Stimulated activated CD4-positive, alpha-beta T cell treated with anti-CD3 and anti-CD28 coated beads, Interleukin-15, amount 100 ng/mL, for 24 hours (primary cell): ENCODE measurements at regions not wholly inside any gene's neighbourhood (a gene's known extent, or its start where the extent isn't known, plus 50 kb on each side); places are given as distances from the start of the nearest gene placed in this dataset.

Experiments
- DNase-seq: peaks from one replicate; pipeline ENCODE4 v3.0.0-alpha.2; 2020

- no peak for DNase-seq
Observed at GRCh38 chr12:92489781-92490180, 213.0 kb upstream of the PLEKHG7 start.

- DNase-seq, result no peak
Observed at GRCh38 chr12:92488735-92489134, 214.1 kb upstream of the PLEKHG7 start.

- no peak for DNase-seq
Observed at GRCh38 chr12:92487138-92487485, 215.7 kb upstream of the PLEKHG7 start.

- no peak for DNase-seq
Observed at GRCh38 chr12:92486443-92487137, 216.2 kb upstream of the PLEKHG7 start.

GRCh38 chr12:92485351-92486348 is 217.1 kb upstream of the PLEKHG7 start:
- no peak for DNase-seq

- no peak for DNase-seq
Observed at GRCh38 chr12:92482599-92482998, 220.2 kb upstream of the PLEKHG7 start.

GRCh38 chr12:92481066-92481465 is 221.7 kb upstream of the PLEKHG7 start:
- no peak for DNase-seq

- no peak for DNase-seq
Observed at GRCh38 chr12:92478692-92479091, 224.1 kb upstream of the PLEKHG7 start.

GRCh38 chr12:92476844-92477243 is 225.9 kb upstream of the PLEKHG7 start:
- no peak for DNase-seq

GRCh38 chr12:92473564-92473963 is 229.2 kb upstream of the PLEKHG7 start:
- no peak for DNase-seq

- DNase-seq, result no peak
Observed at GRCh38 chr12:92472201-92472600, 230.6 kb upstream of the PLEKHG7 start.

- DNase-seq, result no peak
Observed at GRCh38 chr12:92471551-92471950, 231.2 kb upstream of the PLEKHG7 start.

- peak; percentile 47 for DNase-seq
Observed at GRCh38 chr12:92470608-92471021, 232.2 kb upstream of the PLEKHG7 start.

- no peak for DNase-seq
Observed at GRCh38 chr12:92469837-92470236, 233.0 kb upstream of the PLEKHG7 start.

GRCh38 chr12:92468358-92469020 is 234.3 kb upstream of the PLEKHG7 start:
- no peak for DNase-seq

- DNase-seq, result no peak
Observed at GRCh38 chr12:92467886-92468285, 234.9 kb upstream of the PLEKHG7 start.

- DNase-seq, result no peak
Observed at GRCh38 chr12:92466391-92467305, 236.1 kb upstream of the PLEKHG7 start.

GRCh38 chr12:92465786-92466295 is 236.9 kb upstream of the PLEKHG7 start:
- DNase-seq, result no peak

GRCh38 chr12:92464911-92465310 is 237.9 kb upstream of the PLEKHG7 start:
- DNase-seq, result no peak

GRCh38 chr12:92463171-92463570 is 239.6 kb upstream of the PLEKHG7 start:
- DNase-seq, result no peak

- no peak for DNase-seq
Observed at GRCh38 chr12:92462527-92462926, 240.3 kb upstream of the PLEKHG7 start.

GRCh38 chr12:92462049-92462448 is 240.7 kb upstream of the PLEKHG7 start:
- DNase-seq, result no peak
